A673 (cell line): ENCODE measurements at regions not wholly inside any gene's neighbourhood (a gene's known extent, or its start where the extent isn't known, plus 50 kb on each side); places are given as distances from the start of the nearest gene placed in this dataset.

Experiments
- BruUV-seq: library from RNA; stranded (reverse); fragments of 400-500 nt; replicated peaks from 2 replicates; lab custom pipeline; 2021; lab: Mats Ljungman, UMichigan
- CTCF ChIA-PET: fragments of 300-600 bp; sonication (Branson Sonifier 250); formaldehyde crosslinking; loops from one replicate; lab custom pipeline; 2022; ENCODE audit warnings: antibody characterized with exemption; lab: Charles Lee
- POLR2A ChIA-PET: fragments of 300-600 bp; sonication (Branson Sonifier 250); formaldehyde crosslinking; loops from one replicate; lab custom pipeline; 2022; ENCODE audit warnings: antibody characterized with exemption; ENCODE audit not compliant: low non-redundant PET; lab: Charles Lee
- DNase-seq: peaks from one replicate; pipeline ENCODE4 v3.0.0-alpha.2; 2015; ENCODE audit warnings: low spot score
- H3K27ac ChIP-seq: fragments of 200-600 bp; sonication (generic); 2 replicates; pipeline ENCODE4 v1.5.1; 2016; ENCODE audit warnings: mixed run types, low read depth, mild to moderate bottlenecking, mixed read lengths, antibody characterized with exemption, low read length; ENCODE audit not compliant: poor library complexity, severe bottlenecking
- H3K27me3 ChIP-seq: fragments of 200-600 bp; sonication (generic); replicated peaks from 2 replicates; pipeline ENCODE4 v1.6.1; 2017; ENCODE audit warnings: mixed run types, low read depth, mild to moderate bottlenecking, mixed read lengths, antibody characterized with exemption, low read length; ENCODE audit not compliant: insufficient read depth, poor library complexity
- H3K36me3 ChIP-seq: fragments of 200-600 bp; sonication (generic); 2 replicates; pipeline ENCODE4 v1.6.1; 2016; ENCODE audit warnings: mixed run types, mild to moderate bottlenecking, mixed read lengths, antibody characterized with exemption, low read length; ENCODE audit not compliant: insufficient read depth, poor library complexity, severe bottlenecking
- H3K4me1 ChIP-seq: fragments of 200-600 bp; sonication (generic); 2 replicates; pipeline ENCODE4 v1.6.1; 2017; ENCODE audit warnings: mixed run types, mild to moderate bottlenecking, mixed read lengths, antibody characterized with exemption, low read length; ENCODE audit not compliant: insufficient read depth, poor library complexity, severe bottlenecking
- H3K4me3 ChIP-seq: fragments of 200-600 bp; sonication (generic); 2 replicates; pipeline ENCODE4 v1.5.1; 2016; ENCODE audit warnings: low read depth, mixed run types, mild to moderate bottlenecking, mixed read lengths, low read length; ENCODE audit not compliant: poor library complexity, severe bottlenecking
- H3K9me3 ChIP-seq: fragments of 200-600 bp; sonication (generic); 2 replicates; pipeline ENCODE4 v1.6.1; 2016; ENCODE audit warnings: mixed run types, low read depth, mild to moderate bottlenecking, mixed read lengths, antibody characterized with exemption, low read length; ENCODE audit not compliant: poor library complexity, severe bottlenecking
- EZH2 ChIP-seq: fragments of 200-600 bp; sonication (generic); IDR thresholded peaks from 2 replicates; pipeline ENCODE4 v1.6.1; 2017; ENCODE audit warnings: borderline replicate concordance, low read depth, mild to moderate bottlenecking, mixed read lengths, antibody characterized with exemption, low read length; ENCODE audit not compliant: poor library complexity, severe bottlenecking
- intact Hi-C: fragments of 100-400 bp; cut with micrococcal nuclease; formaldehyde crosslinking; loops from one replicate; pipeline ENCODE4 v1.10.0; 2022; ENCODE audit not compliant: unreplicated experiment
- TF ChIP-seq, protein P1 (sequence below): fragments of 300-800, 200-600 bp; sonication (generic); conservative IDR thresholded peaks from 2 replicates; pipeline ENCODE4 v1.5.1; 2017; ENCODE audit warnings: low read depth, mild to moderate bottlenecking, antibody characterized with exemption, low read length, moderate library complexity, mixed read lengths

DNA sequence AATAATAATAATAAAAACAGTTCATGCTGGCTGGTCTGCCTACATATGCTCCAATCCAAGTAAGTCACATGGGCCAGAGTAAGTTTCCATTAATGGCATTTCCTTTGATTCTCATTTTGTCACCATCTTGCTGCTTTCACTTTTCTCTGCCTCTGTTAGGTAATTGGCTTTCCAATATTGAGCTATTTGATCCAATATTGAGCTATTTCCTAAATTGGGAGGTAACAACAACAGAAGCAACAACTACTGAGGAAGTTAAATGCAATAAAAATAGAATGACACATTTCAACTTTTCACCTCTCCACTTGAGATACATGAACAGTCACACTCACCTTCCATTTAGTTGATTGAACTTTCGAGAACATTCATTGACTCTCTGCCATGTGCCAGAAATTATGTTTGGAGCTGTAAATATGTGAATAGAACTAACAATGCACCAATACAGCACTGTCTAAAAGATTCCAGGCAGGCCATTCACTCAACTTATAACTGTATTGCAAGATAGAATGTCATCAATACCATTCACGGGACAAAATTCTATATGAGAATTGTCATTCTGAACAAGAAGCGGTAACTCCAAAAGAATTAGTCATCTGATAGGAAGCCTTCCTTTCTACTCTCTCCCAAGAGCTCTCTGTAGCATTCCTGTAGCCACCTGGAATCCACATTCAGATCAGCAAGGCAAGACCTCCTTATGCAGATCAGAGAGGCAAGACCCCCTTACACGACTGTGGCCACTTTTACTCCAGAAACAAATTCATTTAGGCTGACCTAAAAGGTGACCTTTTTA, 136.4 kb downstream of the PHLDA1 start:
- ChIA-PET POLR2A (no interaction called here), CTCF (interaction anchor here (0.6 kb wide), 1 partner anchor 39 kb away, joined by 9 read pairs; no protein-coding TSS in a partner anchor)
- Histone ChIP-seq H3K4me3 (no peak overlapping the region), H3K9me3 (no peaks in the 10 kb centered on the region), H3K27me3 (no peaks in the 10 kb centered on the region), H3K4me1 (no peaks in the 10 kb centered on the region), H3K36me3 (no peaks in the 10 kb centered on the region), H3K27ac (no peak overlapping the region)
- TF ChIP-seq EZH2, result no peak
- TF ChIP-seq, protein P1, sequence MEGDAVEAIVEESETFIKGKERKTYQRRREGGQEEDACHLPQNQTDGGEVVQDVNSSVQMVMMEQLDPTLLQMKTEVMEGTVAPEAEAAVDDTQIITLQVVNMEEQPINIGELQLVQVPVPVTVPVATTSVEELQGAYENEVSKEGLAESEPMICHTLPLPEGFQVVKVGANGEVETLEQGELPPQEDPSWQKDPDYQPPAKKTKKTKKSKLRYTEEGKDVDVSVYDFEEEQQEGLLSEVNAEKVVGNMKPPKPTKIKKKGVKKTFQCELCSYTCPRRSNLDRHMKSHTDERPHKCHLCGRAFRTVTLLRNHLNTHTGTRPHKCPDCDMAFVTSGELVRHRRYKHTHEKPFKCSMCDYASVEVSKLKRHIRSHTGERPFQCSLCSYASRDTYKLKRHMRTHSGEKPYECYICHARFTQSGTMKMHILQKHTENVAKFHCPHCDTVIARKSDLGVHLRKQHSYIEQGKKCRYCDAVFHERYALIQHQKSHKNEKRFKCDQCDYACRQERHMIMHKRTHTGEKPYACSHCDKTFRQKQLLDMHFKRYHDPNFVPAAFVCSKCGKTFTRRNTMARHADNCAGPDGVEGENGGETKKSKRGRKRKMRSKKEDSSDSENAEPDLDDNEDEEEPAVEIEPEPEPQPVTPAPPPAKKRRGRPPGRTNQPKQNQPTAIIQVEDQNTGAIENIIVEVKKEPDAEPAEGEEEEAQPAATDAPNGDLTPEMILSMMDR, result no peak
- no peak for DNase-seq
- no TSS peak for BruUV-seq
- intact Hi-C loops, result no loop called here

DNA sequence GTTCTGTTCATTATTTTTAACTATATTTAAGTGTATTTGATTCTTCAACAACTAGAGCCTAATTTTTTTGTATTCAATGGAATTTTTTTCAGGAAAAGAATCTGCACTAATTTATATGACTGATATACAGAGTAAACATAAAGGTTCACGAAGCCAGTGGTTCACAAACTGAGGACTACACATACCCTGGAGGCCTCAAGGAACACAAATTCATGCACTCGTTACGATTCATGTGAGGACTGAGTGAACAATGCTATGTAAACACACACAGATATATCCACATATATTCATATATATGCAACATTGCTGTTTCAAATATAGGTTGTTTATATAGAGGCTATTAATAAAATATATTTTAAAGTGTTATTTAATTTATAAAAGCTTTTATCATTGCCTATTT, 137.8 kb downstream of the PHLDA1 start:
- intact Hi-C loops, result no loop called here
- ChIA-PET POLR2A (no interaction called here), CTCF (no interaction called here)
- no peak overlapping the region for H3K27ac ChIP-seq
- no peaks in the 10 kb centered on the region for H3K27me3 ChIP-seq
- no peaks in the 10 kb centered on the region for H3K36me3 ChIP-seq
- H3K4me1 ChIP-seq, result no peaks in the 10 kb centered on the region
- no TSS peak for BruUV-seq
- no peaks in the 10 kb centered on the region for H3K9me3 ChIP-seq
- no peak overlapping the region for H3K4me3 ChIP-seq
- TF ChIP-seq, protein P1, result no peak
- TF ChIP-seq EZH2, result no peak
- no peak for DNase-seq

DNA sequence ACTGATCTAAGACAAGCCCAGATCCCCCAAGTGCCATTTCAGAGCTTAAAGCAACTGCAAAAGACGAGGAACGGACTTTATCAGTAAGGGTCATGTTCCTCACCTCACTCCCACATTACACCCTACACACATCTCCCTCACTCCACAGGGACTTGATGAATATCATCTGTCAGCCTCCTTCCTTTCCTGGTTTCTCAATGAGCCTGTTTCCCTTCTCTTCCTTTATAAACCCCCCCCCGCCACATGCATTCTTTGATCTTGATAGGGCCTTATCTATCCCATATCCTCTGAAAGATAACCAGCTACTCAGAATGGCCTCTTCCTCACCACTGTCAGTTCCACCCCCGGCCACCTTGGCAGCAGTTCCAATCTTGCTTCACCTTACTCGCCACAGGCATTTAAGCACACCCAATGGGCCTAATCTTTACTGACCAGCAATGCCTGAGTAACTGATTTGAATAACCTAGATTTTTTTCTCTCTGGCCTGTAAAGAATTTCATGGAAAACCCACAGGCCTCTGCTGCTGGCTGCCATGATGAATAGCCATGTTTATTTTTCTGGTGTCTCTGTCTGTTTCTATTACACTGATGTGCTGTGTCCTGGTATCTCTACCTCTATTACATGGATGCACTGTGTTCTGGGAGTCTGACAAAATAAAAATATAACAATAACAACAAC, 138.7 kb downstream of the PHLDA1 start:
- no TSS peak for BruUV-seq
- Histone ChIP-seq H3K27ac (no peak overlapping the region), H3K36me3 (no peaks in the 10 kb centered on the region), H3K27me3 (no peaks in the 10 kb centered on the region), H3K9me3 (no peaks in the 10 kb centered on the region), H3K4me1 (no peaks in the 10 kb centered on the region), H3K4me3 (no peak overlapping the region)
- intact Hi-C loops, result no loop called here
- ChIA-PET POLR2A (no interaction called here), CTCF (no interaction called here)
- no peak for TF ChIP-seq EZH2
- TF ChIP-seq, protein P1, result no peak
- DNase-seq, result no peak
